ENCODE measurements at regions not wholly inside any gene's neighbourhood (a gene's known extent, or its start where the extent isn't known, plus 50 kb on each side); places are given as distances from the start of the nearest gene placed in this dataset.

DNA sequence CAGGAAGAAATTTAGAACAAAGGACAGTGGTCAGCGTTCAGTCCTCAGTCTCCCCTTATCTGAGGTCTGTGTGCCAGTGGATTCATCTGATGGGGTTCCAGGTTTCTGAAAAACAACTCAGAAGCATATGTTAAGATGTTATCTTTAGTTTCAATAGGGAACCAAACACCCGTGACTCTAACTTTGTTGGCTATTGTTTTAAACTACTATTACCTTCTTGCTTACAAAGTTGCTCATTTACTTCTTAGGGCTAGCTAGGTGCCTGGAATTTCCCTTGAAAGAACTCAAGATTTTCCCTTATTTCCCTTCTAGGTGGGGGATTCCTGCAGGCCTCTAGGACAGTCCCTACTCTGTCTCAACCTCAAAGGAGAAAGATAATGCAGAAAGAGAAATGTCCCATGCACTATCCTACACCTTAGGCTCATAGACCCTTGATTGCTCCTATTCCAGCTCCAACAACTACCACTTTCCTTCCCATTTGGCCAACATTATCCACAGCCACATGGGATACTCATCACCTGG lies 192.5 kb upstream of the LYZL1 start:
- no peak for DNase-seq

DNA sequence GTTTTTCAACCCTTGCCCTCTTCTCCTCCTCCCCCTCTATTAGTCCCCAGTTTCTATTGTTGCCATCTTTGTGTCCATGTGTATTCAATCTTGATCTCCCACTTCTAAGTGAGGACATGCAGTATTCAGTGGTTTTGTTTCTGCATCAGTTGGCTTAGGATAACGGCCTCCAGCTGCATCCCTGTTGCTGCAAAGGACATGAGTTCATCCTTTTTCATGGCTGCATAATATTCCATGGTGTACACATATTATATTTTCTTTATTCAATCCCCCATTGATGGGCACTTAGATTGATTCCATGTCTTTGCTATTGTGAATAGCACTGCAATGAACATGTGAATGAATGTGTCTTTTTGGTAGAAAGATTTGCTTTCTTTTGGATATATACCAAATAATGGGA lies 190.4 kb upstream of the LYZL1 start:
- DNase-seq: no peak

DNA sequence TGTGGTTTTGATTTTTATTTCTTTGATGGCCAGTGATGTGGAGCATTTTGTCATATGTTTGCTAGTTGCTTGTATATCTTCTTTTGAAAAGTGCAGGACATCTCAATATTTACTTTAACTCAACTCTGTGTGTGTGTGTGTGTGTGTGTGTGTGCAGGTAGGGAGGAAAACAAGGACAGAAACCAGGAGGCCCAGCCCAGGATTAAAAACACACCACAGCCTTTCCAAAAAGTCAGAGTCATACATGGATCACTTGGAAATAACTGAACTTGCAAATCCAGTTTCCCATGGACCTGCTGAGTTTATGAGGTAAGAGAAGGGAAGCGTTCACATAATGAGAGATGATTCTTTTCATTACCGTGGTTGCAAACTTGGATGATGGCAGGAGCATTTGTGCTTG lies 189.9 kb upstream of the LYZL1 start:
- no peak for DNase-seq

DNA sequence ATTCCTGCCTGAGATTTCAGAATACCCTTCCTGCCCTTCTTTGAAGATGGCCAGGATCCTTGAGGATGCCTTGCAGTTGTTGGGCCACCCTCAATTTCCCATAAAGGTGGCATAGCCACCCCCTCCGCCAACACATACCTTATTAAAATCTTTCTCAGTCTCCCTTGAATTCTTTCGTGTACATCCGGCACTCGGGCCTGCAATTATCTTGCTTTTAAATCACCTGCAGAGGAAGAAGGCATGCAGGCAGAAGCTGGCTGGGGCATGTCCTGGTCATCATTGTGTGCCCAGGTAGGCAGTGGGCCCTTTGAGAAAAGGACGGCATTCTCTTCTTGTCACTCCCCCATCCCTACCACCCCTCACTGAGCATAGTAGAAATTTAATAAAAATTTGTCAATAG lies 189.5 kb upstream of the LYZL1 start:
- no peak for DNase-seq

DNA sequence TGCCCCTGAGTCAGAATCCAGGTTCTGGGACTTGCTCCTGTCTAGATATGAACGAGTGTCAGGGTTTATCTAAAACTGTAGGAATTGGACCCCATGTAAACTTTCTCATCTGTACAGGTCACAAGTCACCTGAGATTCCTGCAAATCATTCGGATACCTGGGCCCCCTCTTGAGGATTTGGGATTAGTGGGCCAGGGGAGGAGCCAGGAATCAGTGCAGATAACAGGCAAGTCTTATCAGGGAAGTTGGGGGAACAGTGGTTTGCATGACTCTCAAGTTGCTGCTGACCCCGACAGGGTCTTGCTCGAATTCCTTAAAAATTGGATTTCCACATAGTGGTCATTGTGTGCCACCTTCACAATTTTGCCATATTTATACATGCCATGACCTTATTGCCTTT lies 188.4 kb upstream of the LYZL1 start:
- no peak for DNase-seq

DNA sequence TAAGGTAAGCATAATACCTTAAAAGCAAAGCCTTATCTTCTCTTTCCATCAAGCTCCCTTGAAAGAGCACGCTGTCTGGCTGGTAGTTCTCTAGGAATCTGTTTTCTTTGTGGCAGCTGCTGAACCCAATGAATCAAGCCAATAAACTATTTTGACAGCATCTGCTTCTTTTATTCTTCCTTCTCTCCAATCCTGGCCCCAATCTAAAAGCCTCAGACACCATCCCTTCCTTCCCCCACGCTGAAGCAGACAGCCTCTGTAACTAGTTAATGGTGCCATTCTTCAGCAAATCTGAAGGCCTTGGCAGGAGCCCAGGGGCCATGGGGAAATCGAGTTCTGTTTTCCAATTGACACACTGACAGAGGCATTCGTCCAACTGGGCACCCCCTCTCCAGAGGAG lies 186.6 kb upstream of the LYZL1 start:
- no peak for DNase-seq

DNA sequence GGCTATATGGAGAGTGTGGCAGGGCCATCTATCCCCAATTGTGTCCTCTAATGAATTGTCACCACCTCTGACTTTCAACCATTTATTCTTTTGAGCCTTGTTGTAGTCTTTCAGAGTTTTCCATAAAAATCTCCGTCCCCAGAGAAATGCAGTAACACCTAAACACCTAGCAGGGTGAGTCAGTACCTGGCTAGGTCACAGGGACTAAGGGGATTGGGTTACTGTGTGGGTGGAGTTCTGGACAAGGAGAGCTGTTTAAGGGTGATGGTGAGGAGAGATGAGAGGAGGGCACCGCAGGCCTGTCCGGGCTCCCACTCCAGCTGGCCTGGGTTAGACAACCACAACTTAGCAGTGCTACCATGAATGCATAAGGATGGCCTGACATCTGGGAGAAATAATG lies 186.2 kb upstream of the LYZL1 start:
- no peak for DNase-seq

DNA sequence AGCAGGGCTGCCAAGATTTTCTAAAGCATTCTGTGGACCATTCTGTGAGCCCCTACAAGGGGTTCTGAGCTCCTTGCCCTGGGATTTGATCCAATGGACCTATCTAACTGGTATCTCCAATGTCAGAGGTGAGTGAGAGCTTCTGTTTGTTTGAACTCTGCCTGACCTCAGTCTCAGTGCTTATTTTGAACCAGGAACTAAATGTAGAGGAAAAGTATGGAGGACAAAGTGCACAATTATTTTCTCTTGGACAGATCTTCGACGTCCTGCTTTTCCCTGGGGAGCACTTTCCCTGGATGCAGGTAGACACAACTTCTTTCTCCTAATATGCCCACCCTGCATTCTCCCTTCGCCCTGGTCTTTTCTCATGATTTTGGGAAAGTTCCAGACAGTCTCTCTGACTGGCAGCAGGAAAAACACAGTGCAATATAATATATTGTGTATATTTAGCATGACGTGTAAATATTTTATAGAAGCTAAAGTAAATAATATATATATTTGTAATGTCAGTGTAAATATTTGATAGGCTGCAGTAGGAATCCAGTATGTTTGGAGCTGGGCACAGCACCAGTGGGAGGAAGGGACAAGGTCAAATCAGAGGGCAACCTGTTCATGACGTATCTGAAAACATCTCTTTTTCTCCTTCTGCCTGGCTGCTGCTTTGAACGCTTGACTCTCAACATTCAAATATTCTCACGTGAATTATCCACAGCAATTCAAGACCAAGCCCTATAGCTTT lies 184.0 kb upstream of the LYZL1 start:
- no peak for DNase-seq

DNA sequence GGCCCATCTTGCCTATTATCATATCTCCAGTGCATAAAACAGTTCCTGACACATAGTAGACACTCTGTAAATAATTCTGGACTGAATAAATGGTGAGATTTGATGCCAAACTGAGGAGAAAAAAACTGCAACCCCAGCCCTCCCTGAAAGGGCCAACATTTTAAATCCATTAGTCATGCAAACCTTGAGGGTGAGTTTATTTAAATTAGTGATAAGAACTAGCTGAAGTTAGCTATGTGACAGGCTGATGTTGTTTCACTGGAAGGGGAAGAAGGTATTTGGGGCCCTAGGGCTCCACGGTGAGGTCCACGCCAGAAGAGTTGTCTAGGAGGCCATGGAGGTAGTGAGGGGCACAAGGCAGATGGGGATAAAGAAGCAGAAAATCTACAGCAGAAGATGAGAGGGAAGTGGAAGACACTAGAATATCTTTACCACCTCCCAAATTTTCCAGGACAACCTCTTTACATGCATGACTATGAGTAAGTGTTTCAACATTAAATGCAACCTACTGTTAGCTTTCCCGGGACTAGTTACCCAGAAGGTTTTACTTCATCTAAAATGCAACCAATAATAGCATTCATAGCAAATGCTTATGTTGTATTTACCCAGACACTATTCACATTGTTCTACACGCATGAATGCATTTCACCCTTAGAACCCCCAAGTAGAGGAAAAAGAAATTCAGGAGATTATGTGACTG lies 183.2 kb upstream of the LYZL1 start:
- DNase-seq: no peak

DNA sequence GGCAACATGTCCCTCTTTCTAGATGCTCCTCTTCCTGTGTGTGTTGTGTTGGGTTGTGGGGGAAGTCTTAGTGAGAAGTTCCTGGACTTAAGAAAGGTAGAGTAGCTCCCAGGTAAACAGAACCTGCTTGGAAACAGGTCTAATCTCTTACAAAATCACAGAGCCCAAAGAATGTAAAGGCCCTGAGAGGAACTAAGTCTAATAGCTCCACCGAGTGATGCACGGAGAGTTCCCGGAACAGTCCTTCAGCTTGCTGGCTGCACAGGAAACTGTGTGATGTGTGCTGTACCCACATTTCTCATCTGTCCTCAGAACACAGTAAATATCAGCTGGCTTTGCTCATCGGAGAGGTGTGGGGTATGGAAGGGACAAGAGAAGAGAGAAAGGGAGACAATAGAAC lies 182.6 kb upstream of the LYZL1 start:
- DNase-seq: no peak

DNA sequence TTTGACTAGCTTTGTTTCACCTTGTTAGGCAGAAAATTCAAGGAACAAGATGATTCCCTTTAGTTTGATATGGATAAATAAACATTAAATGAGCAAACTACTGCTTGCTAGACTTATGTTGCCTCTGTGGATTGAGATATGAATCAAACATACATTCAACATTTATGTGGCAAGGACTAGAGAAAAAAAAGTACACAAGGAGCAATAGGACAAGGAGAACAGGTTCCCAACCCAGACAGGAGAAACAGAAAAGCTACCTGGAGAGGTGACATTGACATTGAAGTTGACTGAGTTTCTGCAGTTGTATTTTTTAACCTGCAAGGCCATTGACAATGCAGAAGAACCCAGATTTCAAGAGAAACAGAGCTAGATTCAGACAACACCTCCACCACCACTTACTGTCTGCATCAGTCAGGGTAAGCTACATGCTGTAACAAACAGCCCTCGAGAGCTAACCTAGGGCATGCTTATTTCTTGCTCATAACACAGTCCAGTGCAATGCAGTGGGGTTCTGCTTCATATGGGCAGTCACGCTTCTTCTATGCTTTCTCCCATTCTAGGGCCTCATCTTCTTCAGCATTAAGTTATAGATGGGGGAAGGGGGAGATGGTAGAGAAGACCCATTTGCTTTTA lies 180.9 kb upstream of the LYZL1 start:
- DNase-seq: no peak

DNA sequence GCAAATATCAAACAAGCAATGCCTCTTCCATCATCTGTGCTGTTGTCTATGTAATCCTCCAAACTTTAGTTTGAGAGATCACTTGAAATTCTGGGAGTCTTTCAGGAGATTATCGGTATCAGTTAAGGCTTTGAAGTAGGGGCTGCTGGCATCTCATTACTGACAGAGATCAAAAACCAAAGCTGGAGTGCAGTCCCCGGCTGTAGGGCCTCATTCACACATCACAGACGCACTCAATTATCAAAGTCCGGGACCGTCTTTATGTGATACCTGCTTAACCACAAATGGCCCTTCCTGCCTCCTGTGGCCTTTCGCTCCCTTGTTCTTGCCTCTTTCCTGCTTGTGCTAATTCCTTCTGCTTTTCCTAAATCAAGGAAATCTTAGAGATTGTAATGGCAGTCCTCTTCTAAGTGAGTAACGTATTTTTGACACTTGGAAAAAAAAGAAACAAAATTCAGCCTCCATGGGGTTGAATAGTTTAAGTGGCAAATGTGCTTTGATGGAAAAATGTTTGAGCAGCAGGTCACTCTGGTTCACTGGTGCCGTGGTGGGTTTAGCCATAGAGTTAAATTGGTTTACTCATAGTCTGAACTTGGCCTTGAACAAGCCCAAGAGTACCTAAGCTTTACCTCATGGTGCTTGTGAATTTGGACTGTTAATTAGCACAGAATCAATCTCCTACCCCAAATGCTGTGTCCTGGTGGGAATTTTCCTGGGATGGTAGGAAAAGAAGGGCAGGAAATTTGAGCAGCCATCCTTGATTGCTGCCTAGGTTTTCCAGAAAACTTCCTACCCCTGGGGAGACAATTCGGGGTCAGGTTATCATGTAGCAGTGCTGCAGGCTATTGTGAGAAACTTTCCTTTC lies 178.9 kb upstream of the LYZL1 start:
- DNase-seq: no peak

DNA sequence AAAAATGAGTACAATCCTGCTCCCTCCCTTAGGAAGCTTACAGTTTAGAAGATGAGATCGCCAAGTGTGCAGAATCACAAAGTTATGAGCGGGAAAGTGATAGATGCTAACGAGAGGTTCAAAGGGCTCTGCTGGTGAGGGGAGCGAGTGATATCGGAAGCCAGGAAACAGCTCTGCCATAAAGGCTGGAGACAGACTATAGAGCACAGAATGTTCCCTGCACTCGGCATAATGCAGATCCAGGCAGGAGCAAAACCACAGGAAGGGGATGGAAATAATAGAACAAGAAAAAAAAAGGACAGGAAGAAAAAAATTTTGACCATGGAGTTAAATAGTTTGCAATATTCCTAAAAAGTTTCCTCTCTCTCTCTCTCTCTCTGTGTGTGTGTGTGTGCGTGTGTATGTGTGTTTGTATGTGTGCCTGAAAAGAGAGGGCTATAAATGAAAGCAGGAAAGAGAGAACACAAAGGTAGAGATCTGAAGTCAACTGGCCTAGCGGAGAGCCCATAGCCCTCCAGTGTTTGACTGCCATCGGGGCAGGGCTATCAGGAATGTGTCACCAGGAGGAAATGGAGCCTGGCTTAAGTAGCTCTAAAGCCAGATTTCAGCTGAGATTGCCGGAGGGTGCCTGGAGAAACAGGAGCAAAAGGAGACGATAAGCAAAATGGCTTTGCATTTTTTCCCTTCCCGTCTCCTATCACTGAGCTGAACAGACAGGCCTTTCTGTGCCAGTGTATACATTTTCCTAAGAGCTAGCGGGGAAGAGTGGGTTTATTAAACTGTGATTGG lies 175.8 kb upstream of the LYZL1 start:
- no peak for DNase-seq

DNA sequence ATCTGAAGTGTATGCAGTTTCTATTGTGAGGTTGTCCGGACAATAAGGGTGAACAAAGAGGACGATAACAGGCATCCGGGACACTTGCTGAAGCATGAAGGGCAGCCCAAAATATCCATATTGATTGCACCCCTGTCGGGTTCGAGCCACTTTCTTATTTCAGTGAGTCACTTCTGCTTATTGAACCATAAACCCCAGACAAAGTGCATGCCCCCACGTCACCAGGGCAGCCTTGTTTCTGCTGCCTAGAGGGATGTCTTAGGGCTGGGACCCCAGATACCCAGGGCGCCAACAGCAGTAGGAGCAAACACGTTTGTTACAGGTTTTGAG lies 175.3 kb upstream of the LYZL1 start:
- no peak for DNase-seq

DNA sequence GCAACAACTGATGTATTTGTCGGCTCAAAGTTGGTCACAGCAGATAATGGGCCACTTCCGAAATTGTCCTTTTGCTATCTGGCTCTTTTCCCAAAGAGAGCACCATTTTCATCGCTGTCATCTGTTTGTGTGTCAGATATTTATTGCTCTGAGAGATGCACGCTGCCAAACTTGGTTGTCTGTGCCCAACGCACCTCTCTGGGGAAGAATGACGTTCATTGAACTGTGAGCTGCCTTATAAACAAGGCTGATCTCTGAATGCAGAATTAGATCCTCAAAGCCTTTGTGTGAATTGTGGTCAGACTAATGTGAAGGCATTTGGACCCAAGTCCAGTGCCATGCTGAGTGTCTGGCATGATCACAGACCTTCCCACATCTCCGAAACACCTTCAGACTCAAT lies 174.7 kb upstream of the LYZL1 start:
- DNase-seq: no peak

DNA sequence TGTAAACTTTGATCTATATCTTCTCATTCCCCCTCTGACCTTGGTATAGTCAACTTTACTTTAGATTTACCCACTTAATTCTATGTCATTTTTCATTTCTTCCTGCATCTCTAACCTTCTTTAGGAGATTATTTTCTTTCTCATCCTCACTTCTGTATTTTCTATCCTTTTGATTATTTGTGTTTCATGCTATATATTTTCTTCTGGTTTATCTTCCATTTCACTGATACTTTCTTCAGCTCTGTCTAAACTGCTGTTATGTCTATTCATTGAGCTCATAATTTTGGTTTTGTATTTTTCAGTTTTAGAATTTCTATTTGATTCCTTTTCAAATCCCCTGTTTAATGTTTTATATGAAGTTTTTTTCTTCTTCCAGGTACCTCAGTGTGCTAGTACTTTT lies 171.1 kb upstream of the LYZL1 start:
- no peak for DNase-seq

DNA sequence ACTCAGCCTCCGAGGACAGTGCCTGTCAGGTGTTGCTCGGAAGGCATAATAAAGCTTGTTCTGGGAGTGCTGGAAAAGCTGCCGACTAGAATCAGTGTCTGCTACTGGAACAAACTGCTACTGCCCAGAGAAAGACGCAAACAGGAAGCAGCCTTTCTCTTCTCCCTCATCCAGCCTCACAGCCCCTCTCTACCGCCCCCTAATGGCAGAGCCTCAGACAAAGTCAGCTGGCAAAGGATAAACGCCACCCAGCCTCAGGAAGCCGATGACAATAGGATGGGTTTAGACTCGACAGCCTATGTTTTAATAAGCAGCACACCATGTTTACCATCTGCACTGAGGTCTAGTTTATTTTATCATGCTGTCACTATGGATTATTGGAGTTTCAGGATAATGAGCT lies 169.5 kb upstream of the LYZL1 start:
- no peak for DNase-seq

DNA sequence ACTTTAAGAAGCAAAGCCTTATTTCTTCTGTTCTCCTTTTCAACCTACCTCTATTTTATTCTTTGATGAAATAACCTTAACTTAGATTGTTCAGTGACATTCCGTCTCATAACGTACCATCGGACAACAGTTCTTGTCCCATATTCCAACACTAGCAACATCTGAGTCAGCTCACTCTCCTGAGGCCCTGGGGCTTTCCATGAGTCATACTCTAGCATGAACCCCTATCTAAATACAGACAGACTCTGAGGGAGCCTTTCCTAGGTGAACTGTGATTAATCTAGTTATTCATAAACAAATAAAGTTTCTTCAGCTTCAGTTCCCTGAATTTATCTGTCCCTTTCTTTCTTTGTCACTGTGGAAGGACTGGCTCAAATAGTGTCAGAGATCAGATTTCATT lies 168.7 kb upstream of the LYZL1 start:
- no peak for DNase-seq

DNA sequence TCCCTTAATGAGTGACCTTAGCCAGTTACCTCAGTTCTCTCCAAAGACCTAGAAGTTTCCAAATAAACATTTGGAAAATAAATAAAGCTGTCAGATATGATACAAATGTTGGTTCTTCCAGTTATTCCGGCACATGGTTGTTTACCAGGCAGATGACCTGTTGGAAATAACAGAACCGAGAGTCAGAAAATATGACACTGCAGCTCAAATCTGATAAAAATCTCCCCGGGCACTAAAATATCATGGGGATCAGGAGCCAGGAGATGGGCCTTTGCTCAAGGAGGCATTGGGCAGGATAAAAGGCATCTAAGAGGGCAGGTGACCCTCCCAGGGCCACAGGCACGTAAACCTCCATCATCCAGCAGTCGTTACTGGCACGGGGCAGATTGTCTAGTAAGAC lies 164.0 kb upstream of the LYZL1 start:
- no peak for DNase-seq

DNA sequence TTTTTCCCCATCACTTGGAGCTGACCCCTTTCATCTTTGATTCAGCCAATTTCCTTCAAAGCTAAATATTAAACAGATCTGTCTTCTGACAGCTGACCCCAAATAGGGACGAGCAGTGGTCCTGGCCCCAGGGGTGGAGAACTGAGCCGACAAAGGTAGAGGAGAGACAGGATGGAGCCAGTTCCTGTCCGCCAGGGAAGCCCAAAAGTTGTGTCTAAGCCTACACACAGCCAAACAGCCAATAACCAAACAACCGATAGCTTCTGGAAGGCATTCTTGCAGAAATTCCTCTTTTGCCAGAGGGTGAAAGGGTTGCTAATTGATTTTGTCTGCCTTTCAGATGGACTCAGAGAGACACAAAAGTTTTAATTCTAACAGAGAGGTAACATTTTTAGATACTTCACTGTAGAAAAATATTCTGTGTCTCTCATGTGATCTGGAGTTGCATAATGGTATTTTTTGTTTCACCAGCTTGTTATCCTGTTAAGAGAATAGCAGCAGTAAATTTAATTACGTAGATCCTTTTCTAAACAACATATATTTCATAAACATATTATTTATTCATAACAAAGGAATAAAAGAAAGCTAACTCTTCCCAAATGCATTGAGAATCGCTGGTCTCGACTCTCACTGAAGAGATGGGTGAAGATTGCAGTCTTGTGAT lies 161.7 kb upstream of the LYZL1 start:
- DNase-seq: no peak

DNA sequence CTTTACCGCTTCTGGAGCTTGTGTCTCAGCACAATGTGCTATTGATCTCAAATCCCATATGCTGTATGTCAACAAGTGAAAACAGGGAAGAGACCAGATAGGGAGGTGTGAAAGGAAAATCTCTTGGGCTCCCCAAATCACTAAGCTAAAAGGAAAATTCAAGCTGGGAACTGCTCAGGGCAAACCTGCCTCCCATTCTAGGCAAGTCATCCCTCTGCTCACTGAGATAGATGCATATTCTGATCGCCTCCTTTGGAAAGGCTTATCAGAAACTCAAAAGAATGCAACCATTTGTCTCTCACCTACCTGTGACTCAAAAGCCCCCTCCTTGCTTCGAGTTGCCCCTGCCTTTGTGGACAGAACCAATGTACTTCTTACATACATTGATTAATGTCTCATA lies 161.1 kb upstream of the LYZL1 start:
- no peak for DNase-seq

DNA sequence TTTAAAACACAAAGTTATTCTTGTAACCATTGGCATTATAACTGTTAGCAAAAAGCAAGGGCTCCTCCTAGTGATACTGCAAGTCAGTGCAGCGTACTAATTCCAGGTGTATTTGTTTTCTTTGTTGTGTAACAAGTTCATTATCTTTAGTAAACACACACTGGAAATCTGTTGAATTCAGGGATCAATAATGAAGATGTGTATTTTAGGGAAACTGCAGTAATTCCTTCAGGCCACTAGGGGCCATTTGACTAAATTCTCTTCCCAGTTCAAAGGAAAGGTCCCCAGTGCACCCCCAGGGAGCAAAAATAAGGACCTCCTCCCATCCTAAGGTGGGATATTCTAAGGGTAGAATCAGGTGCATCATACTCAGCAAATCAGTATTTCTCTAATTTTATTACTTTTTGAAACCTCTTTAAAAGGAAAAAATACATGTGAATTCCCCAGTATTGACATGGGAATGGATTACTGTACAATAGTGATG lies 158.6 kb upstream of the LYZL1 start:
- no peak for DNase-seq
